GM12865 (cell line): ENCODE measurements at regions not wholly inside any gene's neighbourhood (a gene's known extent, or its start where the extent isn't known, plus 50 kb on each side); places are given as distances from the start of the nearest gene placed in this dataset.

Experiments
- DNase-seq: peaks from one replicate; pipeline ENCODE4 v3.0.0; 2010; ENCODE audit warnings: low read depth
- H3K4me3 ChIP-seq: 2 replicates; pipeline ENCODE4 v1.5.1; 2011; ENCODE audit warnings: mild to moderate bottlenecking, low read depth, low read length, control low read depth
- TF ChIP-seq, protein P1 (sequence below): IDR thresholded peaks from 2 replicates; pipeline ENCODE4 v1.5.1; 2011; ENCODE audit warnings: low read length, control low read depth, low read depth, inconsistent platforms; ENCODE audit not compliant: insufficient read depth; ENCODE audit errors: missing control alignments

DNA sequence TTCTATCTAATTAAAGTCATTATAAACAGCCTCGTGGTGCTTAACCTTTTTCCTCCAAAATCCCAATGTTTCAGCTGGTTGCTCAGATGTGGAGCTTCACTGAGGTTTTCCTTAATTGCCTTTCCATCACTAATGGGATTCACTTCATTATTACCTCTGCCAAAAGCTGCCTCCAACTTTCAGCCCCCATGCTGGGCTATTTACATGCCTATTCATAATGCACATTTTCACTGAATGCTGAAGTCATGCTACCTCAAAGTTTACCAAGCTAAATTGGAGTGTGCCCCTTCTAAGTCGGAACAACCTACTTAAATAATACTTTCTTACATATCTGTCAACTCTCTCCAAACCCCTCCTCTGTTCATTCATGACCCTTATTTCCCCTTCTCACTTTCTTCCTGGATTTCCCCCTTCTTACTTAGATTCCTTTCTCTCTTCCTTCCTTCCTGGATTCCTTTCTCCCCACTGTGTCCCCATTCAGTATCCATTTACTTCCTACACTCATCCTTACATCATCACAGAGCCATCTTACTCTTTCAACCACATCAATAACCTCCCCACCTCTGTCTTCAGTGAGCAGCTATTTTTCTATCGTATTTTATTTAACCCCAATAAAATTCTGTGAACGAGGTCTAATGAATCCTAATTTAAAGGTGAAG lies 887.3 kb upstream of the TENM4 start:
- TF ChIP-seq, protein P1, sequence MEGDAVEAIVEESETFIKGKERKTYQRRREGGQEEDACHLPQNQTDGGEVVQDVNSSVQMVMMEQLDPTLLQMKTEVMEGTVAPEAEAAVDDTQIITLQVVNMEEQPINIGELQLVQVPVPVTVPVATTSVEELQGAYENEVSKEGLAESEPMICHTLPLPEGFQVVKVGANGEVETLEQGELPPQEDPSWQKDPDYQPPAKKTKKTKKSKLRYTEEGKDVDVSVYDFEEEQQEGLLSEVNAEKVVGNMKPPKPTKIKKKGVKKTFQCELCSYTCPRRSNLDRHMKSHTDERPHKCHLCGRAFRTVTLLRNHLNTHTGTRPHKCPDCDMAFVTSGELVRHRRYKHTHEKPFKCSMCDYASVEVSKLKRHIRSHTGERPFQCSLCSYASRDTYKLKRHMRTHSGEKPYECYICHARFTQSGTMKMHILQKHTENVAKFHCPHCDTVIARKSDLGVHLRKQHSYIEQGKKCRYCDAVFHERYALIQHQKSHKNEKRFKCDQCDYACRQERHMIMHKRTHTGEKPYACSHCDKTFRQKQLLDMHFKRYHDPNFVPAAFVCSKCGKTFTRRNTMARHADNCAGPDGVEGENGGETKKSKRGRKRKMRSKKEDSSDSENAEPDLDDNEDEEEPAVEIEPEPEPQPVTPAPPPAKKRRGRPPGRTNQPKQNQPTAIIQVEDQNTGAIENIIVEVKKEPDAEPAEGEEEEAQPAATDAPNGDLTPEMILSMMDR: no peak
- no peak overlapping the region for H3K4me3 ChIP-seq
- no peak for DNase-seq

DNA sequence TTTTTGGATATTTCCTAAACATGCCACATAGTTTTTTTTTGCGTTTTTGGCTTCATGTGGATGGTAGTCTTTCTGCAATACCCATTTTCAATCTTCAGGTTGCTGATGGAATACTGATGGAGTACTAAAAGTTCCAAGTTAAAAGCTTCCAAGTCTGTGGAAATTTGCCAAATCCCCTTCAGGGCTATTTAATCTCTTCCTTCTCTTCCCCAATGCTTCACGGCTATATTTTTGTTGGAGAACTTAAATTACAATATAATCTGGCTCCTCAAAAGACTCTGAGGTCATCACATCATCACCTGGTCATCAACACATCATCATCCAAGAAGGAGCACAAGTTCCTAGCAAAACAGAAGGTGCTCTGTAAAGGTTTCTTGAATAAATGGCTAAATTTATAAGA lies 881.0 kb upstream of the TENM4 start:
- H3K4me3 ChIP-seq: no peak overlapping the region
- no peak for DNase-seq
- TF ChIP-seq, protein P1: no peak

- H3K4me3 ChIP-seq: no peak overlapping the region
- peak; percentile 11 for DNase-seq
- TF ChIP-seq, protein P1: peak; percentile 40
These were observed 879.9 kb upstream of the TENM4 start for GRCh38 chr11:80320765-80321164.

GRCh38 chr11:80320226-80320625 lies 879.4 kb upstream of the TENM4 start:
- H3K4me3 ChIP-seq: no peak overlapping the region
- TF ChIP-seq, protein P1: no peak
- DNase-seq: no peak

- TF ChIP-seq, protein P1: no peak
- DNase-seq: no peak
- H3K4me3 ChIP-seq: no peak overlapping the region
These were observed 876.8 kb upstream of the TENM4 start for GRCh38 chr11:80317612-80318011.

GRCh38 chr11:80315200-80315599 lies 874.4 kb upstream of the TENM4 start:
- H3K4me3 ChIP-seq: no peak overlapping the region
- TF ChIP-seq, protein P1: no peak
- no peak for DNase-seq

DNA sequence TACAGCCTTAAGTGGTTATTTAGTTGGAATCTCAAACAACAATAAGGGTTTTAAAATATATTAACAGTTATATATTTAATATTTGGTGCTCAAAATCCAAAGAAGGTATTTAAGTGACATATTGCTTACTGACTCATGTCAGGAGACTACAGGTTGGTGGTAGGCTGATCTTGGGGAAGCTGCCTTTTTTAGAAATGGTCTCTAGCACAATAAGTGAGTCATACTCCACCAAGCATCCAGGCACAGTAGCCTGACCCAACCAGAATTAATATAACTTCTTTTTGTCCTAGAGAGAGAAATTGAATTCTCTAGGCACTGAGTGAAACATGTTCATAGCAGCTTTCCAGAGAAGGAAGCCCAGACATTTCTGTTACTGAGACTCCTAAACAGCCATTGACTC lies 868.5 kb upstream of the TENM4 start:
- DNase-seq: no peak
- TF ChIP-seq, protein P1: no peak

More for the DNA sequence above, 868.5 kb upstream of the TENM4 start:
- no peak overlapping the region for H3K4me3 ChIP-seq
